HUES48 (cell line): ENCODE measurements at regions not wholly inside any gene's neighbourhood (a gene's known extent, or its start where the extent isn't known, plus 50 kb on each side); places are given as distances from the start of the nearest gene placed in this dataset.

Experiments used
- H3K27ac ChIP-seq: one replicate; pipeline ENCODE4 v1.7.0; 2013; ENCODE audit warnings: low read depth, low read length, inconsistent platforms
- H3K27me3 ChIP-seq: 2 replicates; pipeline ENCODE4 v1.6.1; 2013; ENCODE audit warnings: mild to moderate bottlenecking, low read length; ENCODE audit not compliant: control insufficient read depth, insufficient read depth
- H3K36me3 ChIP-seq: 2 replicates; pipeline ENCODE4 v1.6.1; 2013; ENCODE audit warnings: low read length; ENCODE audit not compliant: control insufficient read depth, insufficient read depth
- H3K4me1 ChIP-seq: 2 replicates; pipeline ENCODE4 v1.6.1; 2013; ENCODE audit warnings: mild to moderate bottlenecking, low read length; ENCODE audit not compliant: control insufficient read depth, insufficient read depth
- H3K4me3 ChIP-seq: 2 replicates; pipeline ENCODE4 v1.5.1; 2013; ENCODE audit warnings: mild to moderate bottlenecking, low read depth, low read length
- H3K9ac ChIP-seq: 2 replicates; pipeline ENCODE4 v1.6.1; 2013; ENCODE audit warnings: mild to moderate bottlenecking, low read depth, low read length, moderate library complexity
- H3K9me3 ChIP-seq: 2 replicates; pipeline ENCODE4 v1.6.1; 2013; ENCODE audit warnings: low read length; ENCODE audit not compliant: control insufficient read depth, insufficient read depth

DNA sequence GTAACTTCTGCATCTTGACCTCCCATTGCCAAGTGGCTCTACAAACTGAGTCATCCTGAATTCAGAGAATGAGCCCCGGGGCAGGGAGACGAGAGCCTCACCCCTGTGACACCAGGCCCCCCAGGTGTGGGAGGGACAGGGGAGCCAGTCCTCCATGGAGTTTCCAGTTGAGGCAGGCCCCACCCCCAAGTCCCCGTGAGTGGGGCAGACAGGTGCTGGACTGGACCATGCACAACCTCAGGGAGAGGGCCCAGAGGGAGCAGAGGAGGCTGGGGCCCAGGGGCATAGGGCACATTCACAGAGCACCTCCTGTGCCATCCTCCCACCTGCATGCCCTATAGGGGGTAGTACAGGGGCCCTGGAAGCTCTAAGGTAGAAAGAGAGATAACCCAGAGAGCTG is 180.8 kb downstream of the BRD1 start:
- no peaks in the 10 kb centered on the region for H3K4me1 ChIP-seq
- no peaks in the 10 kb centered on the region for H3K9me3 ChIP-seq
- no peaks in the 10 kb centered on the region for H3K27me3 ChIP-seq
- no peak overlapping the region for H3K27ac ChIP-seq
- H3K9ac ChIP-seq: no peak overlapping the region
- no peaks in the 10 kb centered on the region for H3K36me3 ChIP-seq
- no peak overlapping the region for H3K4me3 ChIP-seq

DNA sequence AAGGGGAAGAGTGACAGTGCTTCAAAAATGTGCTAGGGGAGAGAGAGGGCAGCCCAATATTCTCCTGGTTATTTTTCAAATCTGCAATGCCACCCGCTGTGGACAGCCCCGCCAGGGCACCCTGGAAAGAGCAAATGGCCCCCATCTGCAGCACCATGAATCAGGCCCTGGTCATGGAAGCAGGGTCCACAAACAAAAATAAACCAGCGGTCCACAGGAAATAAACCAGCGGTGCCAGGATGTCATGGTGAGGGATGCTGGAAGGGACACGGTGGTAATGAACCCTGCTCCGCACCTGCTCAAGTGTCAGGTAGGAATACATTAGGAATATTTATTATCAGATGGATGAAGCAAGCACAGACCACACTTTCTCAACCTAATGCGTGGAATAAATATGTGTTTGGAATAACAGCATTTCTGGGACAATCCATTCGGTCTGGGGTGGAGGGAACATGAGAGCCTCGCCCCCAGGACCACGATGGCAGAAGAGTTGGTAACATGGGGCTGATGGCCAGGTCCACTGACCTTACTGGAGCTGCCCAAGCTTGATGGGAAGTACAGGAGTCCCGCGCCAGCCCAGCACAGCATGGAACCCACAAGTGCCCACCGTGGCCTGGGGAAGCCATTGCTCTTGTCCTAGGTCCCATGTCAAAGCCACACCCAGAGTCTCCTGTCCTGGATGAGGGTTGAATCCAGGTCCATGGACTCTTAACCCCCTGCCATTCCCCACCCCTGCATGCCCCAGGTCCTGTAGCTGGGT is 181.7 kb downstream of the BRD1 start:
- H3K9me3 ChIP-seq: no peaks in the 10 kb centered on the region
- H3K4me1 ChIP-seq: no peaks in the 10 kb centered on the region
- no peak overlapping the region for H3K27ac ChIP-seq
- H3K27me3 ChIP-seq: no peaks in the 10 kb centered on the region
- no peaks in the 10 kb centered on the region for H3K36me3 ChIP-seq
- no peak overlapping the region for H3K4me3 ChIP-seq
- H3K9ac ChIP-seq: no peak overlapping the region

DNA sequence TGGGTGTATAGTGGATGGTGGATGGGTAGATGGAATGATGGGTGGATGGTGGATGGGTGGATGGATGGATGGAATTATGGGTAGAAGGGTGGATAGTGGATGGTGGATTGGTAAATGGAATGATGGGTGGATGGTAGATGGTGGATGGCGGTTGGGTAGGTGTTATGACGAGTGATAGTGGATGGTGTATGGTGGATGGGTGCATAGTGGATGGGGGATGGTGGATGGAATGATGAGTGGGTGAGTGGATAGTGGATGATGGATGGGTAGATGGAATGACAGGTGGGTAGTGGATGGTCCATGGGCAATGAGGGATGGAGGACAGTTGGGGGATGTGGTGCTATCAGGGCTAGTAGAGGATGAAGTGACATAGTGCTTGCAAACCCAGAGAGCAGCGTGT is 182.4 kb downstream of the BRD1 start:
- no peak overlapping the region for H3K27ac ChIP-seq
- H3K27me3 ChIP-seq: no peaks in the 10 kb centered on the region
- H3K4me1 ChIP-seq: no peaks in the 10 kb centered on the region
- H3K4me3 ChIP-seq: no peak overlapping the region
- H3K9me3 ChIP-seq: no peaks in the 10 kb centered on the region
- no peaks in the 10 kb centered on the region for H3K36me3 ChIP-seq
- no peak overlapping the region for H3K9ac ChIP-seq

DNA sequence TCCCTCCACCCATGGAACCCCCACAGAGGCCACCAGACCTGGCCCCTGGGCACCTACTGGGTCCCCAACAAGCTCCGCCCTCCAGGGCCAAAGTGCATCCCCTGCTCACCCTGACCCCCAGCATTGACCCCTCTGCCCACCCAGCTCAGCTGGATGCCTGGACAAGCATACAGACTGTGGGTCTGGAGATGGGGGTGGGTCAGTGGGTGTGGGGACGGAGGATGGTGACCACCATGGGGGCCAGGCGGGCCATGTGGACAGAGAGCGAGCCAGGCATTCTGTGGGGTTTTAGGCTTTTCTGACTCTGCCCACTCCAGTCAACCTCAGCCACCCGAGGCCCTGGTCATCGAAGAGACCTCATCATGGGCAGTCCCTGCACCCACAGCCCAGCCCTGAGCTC is 183.7 kb downstream of the BRD1 start:
- no peak overlapping the region for H3K4me3 ChIP-seq
- no peaks in the 10 kb centered on the region for H3K36me3 ChIP-seq
- no peak overlapping the region for H3K9ac ChIP-seq
- H3K9me3 ChIP-seq: no peaks in the 10 kb centered on the region
- no peaks in the 10 kb centered on the region for H3K27me3 ChIP-seq
- no peak overlapping the region for H3K27ac ChIP-seq
- no peaks in the 10 kb centered on the region for H3K4me1 ChIP-seq

DNA sequence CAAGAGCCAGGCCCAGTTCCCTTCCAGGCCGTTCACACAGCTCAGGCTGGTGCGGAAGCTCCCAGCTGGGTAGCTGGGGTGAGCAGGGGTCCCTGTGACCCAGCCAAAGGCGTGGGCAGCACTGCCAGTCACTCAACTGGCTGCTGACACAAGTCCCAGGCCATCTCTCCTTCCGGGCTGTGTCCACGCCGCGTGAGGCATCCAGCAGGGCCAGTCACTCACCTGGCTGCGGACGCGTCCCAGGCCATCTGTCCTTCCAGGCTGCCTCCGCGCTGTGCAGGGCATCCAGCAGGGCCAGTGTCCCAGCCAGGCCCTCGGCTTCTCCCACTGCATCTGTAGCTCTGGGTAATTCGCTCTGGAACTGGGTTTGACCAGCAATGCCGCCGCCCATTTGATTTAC is 184.2 kb downstream of the BRD1 start:
- Histone ChIP-seq H3K27me3 (no peaks in the 10 kb centered on the region), H3K27ac (no peak overlapping the region), H3K9ac (no peak overlapping the region), H3K9me3 (no peaks in the 10 kb centered on the region), H3K4me3 (no peak overlapping the region), H3K4me1 (no peaks in the 10 kb centered on the region), H3K36me3 (no peaks in the 10 kb centered on the region)

DNA sequence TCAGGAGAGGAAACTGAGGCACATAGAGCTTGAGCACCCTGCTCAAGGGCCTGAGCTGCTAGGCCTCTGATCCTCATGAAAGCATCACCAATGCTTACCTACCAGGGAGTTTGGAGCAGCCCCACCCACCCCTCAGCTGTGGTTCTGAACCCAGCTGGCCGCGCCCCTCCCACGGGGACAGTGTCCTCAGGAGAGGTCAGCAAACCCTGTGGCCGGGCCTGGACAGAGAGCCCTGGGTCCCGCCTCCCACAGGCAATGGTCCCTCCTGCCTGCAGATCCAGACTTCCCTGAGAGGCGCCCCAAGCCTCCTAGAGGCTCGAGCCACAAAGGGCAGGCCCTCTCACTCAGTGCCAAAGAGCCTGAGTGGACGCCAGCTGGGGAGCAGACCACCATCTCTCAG is 184.9 kb downstream of the BRD1 start:
- Histone ChIP-seq H3K27ac (no peak overlapping the region), H3K4me1 (no peaks in the 10 kb centered on the region), H3K27me3 (no peaks in the 10 kb centered on the region), H3K4me3 (no peak overlapping the region), H3K9me3 (no peaks in the 10 kb centered on the region), H3K9ac (no peak overlapping the region), H3K36me3 (no peaks in the 10 kb centered on the region)

DNA sequence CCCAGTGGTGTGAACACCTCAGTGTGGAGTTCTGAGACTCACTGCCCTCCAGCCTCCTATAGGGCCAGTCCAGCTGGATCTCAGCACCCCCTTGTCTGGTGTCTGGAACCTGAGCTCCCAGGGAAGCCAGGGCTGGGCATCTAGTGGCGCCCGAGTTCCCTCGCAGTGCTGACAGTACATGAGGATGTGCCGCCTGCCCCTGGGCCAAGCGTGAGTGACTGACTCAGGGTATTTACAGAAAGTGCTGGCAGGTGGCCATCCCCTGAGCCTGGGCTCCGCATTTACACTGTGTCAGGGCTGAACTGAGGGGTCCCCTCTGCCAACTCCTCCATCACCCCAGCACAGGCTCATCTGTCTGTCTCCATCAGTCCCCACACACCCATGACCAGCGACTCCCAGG is 185.3 kb downstream of the BRD1 start:
- H3K4me1 ChIP-seq: no peaks in the 10 kb centered on the region
- no peaks in the 10 kb centered on the region for H3K27me3 ChIP-seq
- no peaks in the 10 kb centered on the region for H3K36me3 ChIP-seq
- no peak overlapping the region for H3K9ac ChIP-seq
- no peak overlapping the region for H3K27ac ChIP-seq
- H3K4me3 ChIP-seq: no peak overlapping the region
- no peaks in the 10 kb centered on the region for H3K9me3 ChIP-seq

DNA sequence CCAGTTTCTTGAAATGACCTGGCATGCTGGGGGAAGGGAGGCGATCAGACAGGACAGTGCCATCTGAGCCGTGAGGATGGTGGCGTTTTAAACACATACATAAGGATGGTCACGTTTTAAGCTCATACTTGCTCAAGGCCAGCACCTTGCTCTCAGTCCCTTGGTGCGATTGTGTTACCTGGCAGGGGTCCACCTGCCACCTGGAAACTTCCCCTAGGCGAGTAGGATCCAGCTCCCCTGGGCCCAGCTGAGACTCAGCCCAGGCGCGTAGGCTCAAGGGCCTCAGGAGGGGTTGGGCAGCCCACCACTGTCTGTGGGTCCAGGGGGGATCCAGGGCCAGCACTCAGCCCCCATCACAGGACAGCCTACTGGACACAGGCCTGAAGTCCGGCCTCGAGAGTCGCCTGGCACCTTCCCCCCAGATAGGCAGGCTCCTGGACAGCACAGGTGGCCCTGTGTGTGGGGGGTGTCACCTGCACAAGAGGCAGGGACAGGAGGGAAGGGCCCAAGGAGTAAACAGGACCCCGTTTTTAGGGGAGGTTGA is 185.8 kb downstream of the BRD1 start:
- H3K36me3 ChIP-seq: no peaks in the 10 kb centered on the region
- H3K27ac ChIP-seq: no peak overlapping the region
- no peak overlapping the region for H3K4me3 ChIP-seq
- H3K4me1 ChIP-seq: no peaks in the 10 kb centered on the region
- H3K27me3 ChIP-seq: no peaks in the 10 kb centered on the region
- no peak overlapping the region for H3K9ac ChIP-seq
- no peaks in the 10 kb centered on the region for H3K9me3 ChIP-seq

DNA sequence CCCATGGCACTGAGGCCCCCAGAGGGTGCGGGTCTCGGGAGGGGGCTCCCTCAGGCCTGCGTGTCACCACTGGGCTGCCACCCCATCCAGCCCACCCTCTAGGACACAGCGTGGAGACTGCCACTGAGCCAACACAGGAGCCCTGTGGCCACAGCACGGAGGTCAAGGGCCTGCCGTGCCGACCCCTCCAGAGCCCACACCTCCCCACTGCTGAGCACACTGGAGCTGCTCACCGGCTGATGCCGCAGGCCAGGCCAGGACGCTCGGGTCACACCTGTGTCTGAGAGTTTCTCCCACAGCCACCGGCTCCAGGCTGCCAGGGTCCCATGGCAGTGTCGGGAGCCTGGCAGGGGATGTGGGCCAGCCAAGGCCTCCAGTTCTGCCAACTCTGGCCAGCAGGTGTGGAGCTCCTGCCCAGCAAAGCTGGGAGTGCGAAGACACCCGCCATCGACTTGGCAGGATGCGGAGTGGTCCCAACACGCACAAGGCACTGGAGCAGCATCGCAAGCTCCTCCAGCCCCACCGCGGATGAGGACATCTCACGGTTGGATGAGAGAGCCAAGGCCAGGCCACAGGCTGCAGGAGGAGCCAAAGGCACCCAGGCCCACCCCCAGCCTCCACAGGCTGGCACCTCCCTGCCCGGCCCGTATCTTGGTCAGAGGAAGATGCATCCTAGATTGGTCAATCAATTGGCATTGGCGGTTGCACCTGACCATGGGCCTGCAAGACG is 187.1 kb downstream of the BRD1 start:
- H3K4me3 ChIP-seq: no peak overlapping the region
- no peaks in the 10 kb centered on the region for H3K27me3 ChIP-seq
- no peaks in the 10 kb centered on the region for H3K4me1 ChIP-seq
- H3K36me3 ChIP-seq: no peaks in the 10 kb centered on the region
- H3K9ac ChIP-seq: no peak overlapping the region
- H3K27ac ChIP-seq: no peak overlapping the region
- H3K9me3 ChIP-seq: no peaks in the 10 kb centered on the region

DNA sequence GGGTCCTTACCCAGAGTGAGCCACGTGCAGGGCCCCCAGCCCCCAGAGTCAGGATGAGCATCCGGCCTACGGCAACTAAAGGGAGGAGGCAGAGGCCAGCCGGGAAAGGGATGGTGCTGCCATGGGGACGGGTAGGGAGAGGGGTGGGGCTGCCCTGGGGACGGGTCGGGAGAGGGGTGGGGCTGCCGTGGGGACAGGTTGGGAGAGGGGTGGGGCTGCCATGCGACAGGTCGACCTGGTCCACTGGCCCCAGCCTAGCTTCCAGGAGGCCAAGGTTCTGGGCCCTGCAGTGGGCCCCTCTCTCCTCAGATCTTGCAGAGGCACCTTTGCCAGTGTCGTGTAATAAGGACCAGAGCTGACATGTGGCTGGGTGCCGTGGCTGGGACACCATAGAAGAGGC is 187.7 kb downstream of the BRD1 start:
- Histone ChIP-seq H3K4me1 (no peaks in the 10 kb centered on the region), H3K27me3 (no peaks in the 10 kb centered on the region), H3K9me3 (no peaks in the 10 kb centered on the region), H3K27ac (no peak overlapping the region), H3K9ac (no peak overlapping the region), H3K4me3 (no peak overlapping the region), H3K36me3 (no peaks in the 10 kb centered on the region)

DNA sequence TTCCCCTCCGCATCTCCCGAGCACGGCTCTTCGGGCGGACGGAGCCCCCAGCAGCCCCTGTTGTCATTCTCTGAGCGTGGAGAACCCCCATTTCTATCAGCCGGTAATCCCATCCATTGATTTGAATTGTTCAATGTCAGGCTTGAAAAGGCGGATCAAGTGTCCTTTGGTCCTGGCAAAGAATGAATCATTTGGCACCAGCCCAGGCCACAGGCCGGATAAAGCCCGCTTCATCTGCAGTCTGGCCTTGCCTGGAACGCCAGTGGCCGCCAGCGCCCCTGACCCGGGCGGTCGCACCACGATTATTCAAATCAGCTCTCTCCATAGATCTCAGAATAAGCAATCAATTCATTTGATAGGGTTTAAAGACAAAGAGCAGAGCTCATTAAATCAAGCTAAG is 188.9 kb downstream of the BRD1 start:
- H3K27ac ChIP-seq: no peak overlapping the region
- no peak overlapping the region for H3K4me3 ChIP-seq
- no peaks in the 10 kb centered on the region for H3K9me3 ChIP-seq
- H3K4me1 ChIP-seq: no peaks in the 10 kb centered on the region
- no peaks in the 10 kb centered on the region for H3K27me3 ChIP-seq
- no peaks in the 10 kb centered on the region for H3K36me3 ChIP-seq
- H3K9ac ChIP-seq: no peak overlapping the region
